OCI-LY7 (cell line): ENCODE measurements at regions not wholly inside any gene's neighbourhood (a gene's known extent, or its start where the extent isn't known, plus 50 kb on each side); places are given as distances from the start of the nearest gene placed in this dataset.

Experiments
- BruUV-seq: library from RNA; stranded (reverse); fragments of 400-500 nt; replicated peaks from 2 replicates; lab custom pipeline; 2021; lab: Mats Ljungman, UMichigan
- CTCF ChIA-PET: fragments of 300-600 bp; sonication (Branson Sonifier 250); formaldehyde crosslinking; loops from one replicate; lab custom pipeline; 2022; ENCODE audit warnings: antibody characterized with exemption; ENCODE audit not compliant: unreplicated experiment; lab: Charles Lee
- POLR2A ChIA-PET: fragments of 300-600 bp; sonication (Branson Sonifier 250); formaldehyde crosslinking; loops from one replicate; lab custom pipeline; 2022; ENCODE audit warnings: antibody characterized with exemption; lab: Charles Lee
- DNase-seq: peaks from one replicate; pipeline ENCODE4 v3.0.0-alpha.2; 2015; ENCODE audit warnings: low spot score
- H2AFZ ChIP-seq: fragments of 200-600 bp; sonication (generic), shearing (Covaris generic); 2 replicates; pipeline ENCODE4 v1.6.1; 2014; ENCODE audit warnings: mild to moderate bottlenecking, antibody characterized with exemption, low read length, moderate library complexity
- H3K27ac ChIP-seq: fragments of 200-600 bp; sonication (generic); 2 replicates; pipeline ENCODE4 v1.5.1; 2014; ENCODE audit warnings: mixed run types, low read depth, mild to moderate bottlenecking, moderate library complexity, low read length, inconsistent platforms; ENCODE audit not compliant: poor library complexity, severe bottlenecking
- H3K36me3 ChIP-seq: fragments of 200-600 bp; sonication (generic); 2 replicates; pipeline ENCODE4 v1.6.1; 2014; ENCODE audit warnings: mild to moderate bottlenecking, antibody characterized with exemption, low read length, moderate library complexity, mixed read lengths; ENCODE audit not compliant: insufficient read depth
- H3K4me1 ChIP-seq: fragments of 200-600 bp; sonication (generic); 2 replicates; pipeline ENCODE4 v1.5.1; 2014; ENCODE audit warnings: mild to moderate bottlenecking, low read length; ENCODE audit not compliant: insufficient read depth, poor library complexity, severe bottlenecking
- H3K4me2 ChIP-seq: fragments of 200-600 bp; sonication (generic); 2 replicates; pipeline ENCODE4 v1.6.1; 2014; ENCODE audit warnings: mild to moderate bottlenecking, low read length
- H3K4me3 ChIP-seq: fragments of 200-600 bp; sonication (generic); 2 replicates; pipeline ENCODE4 v1.5.1; 2014; ENCODE audit warnings: mild to moderate bottlenecking, low read depth, low read length; ENCODE audit not compliant: poor library complexity, severe bottlenecking
- H3K79me2 ChIP-seq: fragments of 200-600 bp; sonication (generic); 2 replicates; pipeline ENCODE4 v1.6.1; 2016; ENCODE audit warnings: low read depth, mild to moderate bottlenecking, low read length, moderate library complexity, mixed read lengths; ENCODE audit not compliant: insufficient read depth
- H3K9me2 ChIP-seq: fragments of 200-600 bp; sonication (generic); 2 replicates; pipeline ENCODE4 v1.6.1; 2016; ENCODE audit warnings: mild to moderate bottlenecking, low read length, mixed read lengths; ENCODE audit not compliant: insufficient read depth
- H3K9me3 ChIP-seq: fragments of 200-600 bp; sonication (generic); 2 replicates; pipeline ENCODE4 v1.6.1; 2014; ENCODE audit warnings: mild to moderate bottlenecking, mixed run types, low read length, mixed read lengths
- H4K20me1 ChIP-seq: fragments of 200-600 bp; sonication (generic); 2 replicates; pipeline ENCODE4 v1.6.1; 2014; ENCODE audit warnings: mild to moderate bottlenecking, antibody characterized with exemption, low read length, moderate library complexity, mixed read lengths; ENCODE audit not compliant: insufficient read depth
- CTCF ChIP-seq: fragments of 200-600 bp; sonication (generic); conservative IDR thresholded peaks from 2 replicates; pipeline ENCODE4 v1.5.1; 2014; ENCODE audit warnings: mild to moderate bottlenecking, antibody characterized with exemption, low read length, moderate library complexity, mixed read lengths
- EZH2phosphoT487 ChIP-seq: fragments of 200-600 bp; sonication (generic); IDR thresholded peaks from 2 replicates; pipeline ENCODE4 v1.6.1; 2018; ENCODE audit warnings: low read depth, borderline replicate concordance, mild to moderate bottlenecking, mixed run types, antibody characterized with exemption, low read length, moderate library complexity, mixed read lengths
- intact Hi-C: fragments of 100-400 bp; cut with micrococcal nuclease; formaldehyde crosslinking; loops from one replicate; pipeline ENCODE4 v1.10.0; 2022; ENCODE audit not compliant: unreplicated experiment

GRCh38 chr2:71950256-71951082, 197.2 kb downstream of the CYP26B1 start:
- Histone ChIP-seq H3K4me1 (no peaks in the 10 kb centered on the region), H3K9me2 (no peaks in the 10 kb centered on the region), H3K4me2 (no peak overlapping the region), H3K36me3 (no peaks in the 10 kb centered on the region), H3K79me2 (no peaks in the 10 kb centered on the region), H3K27ac (no peak overlapping the region), H4K20me1 (no peaks in the 10 kb centered on the region), H3K4me3 (no peak overlapping the region), H2AFZ (no peak overlapping the region), H3K9me3 (no peaks in the 10 kb centered on the region)
- intact Hi-C loops, result no loop called here
- POLR2A ChIA-PET, result interaction anchor here (0.6 kb wide), 1 partner anchor 651 kb away, joined by 3 read pairs; no protein-coding TSS in a partner anchor
- BruUV-seq, result no TSS peak
- TF ChIP-seq CTCF (no peak), EZH2phosphoT487 (no peak)
- DNase-seq, result no peak
- CTCF ChIA-PET, result no interaction called here

- intact Hi-C loops, result no loop called here
- no peaks in the 10 kb centered on the region for H3K9me2 ChIP-seq
- H3K79me2 ChIP-seq, result no peaks in the 10 kb centered on the region
- no peak overlapping the region for H2AFZ ChIP-seq
- H3K4me2 ChIP-seq, result no peak overlapping the region
- ChIA-PET CTCF (no interaction called here), POLR2A (no interaction called here)
- no peak overlapping the region for H3K27ac ChIP-seq
- no peak for TF ChIP-seq EZH2phosphoT487
- TF ChIP-seq CTCF, result no peak
- H3K4me1 ChIP-seq, result no peaks in the 10 kb centered on the region
- no peak overlapping the region for H3K4me3 ChIP-seq
- no TSS peak for BruUV-seq
- H4K20me1 ChIP-seq, result no peaks in the 10 kb centered on the region
- no peaks in the 10 kb centered on the region for H3K36me3 ChIP-seq
- no peaks in the 10 kb centered on the region for H3K9me3 ChIP-seq
- DNase-seq, result no peak
These were observed 198.2 kb downstream of the CYP26B1 start for GRCh38 chr2:71949537-71949798.

- H3K27ac ChIP-seq, result no peak overlapping the region
- DNase-seq, result no peak
- CTCF ChIA-PET, result no interaction called here
These were observed 198.7 kb downstream of the CYP26B1 start for GRCh38 chr2:71948781-71949536.

More at GRCh38 chr2:71948781-71949536, 198.7 kb downstream of the CYP26B1 start:
- intact Hi-C loops, result no loop called here
- Histone ChIP-seq H3K4me3 (no peak overlapping the region), H3K4me1 (no peaks in the 10 kb centered on the region), H3K9me2 (no peaks in the 10 kb centered on the region), H2AFZ (no peak overlapping the region), H3K36me3 (no peaks in the 10 kb centered on the region), H3K9me3 (no peaks in the 10 kb centered on the region), H3K79me2 (no peaks in the 10 kb centered on the region), H4K20me1 (no peaks in the 10 kb centered on the region), H3K4me2 (no peak overlapping the region)
- TF ChIP-seq EZH2phosphoT487 (no peak), CTCF (no peak)
- POLR2A ChIA-PET, result no interaction called here
- no TSS peak for BruUV-seq
